ENCODE measurements at regions not wholly inside any gene's neighbourhood (a gene's known extent, or its start where the extent isn't known, plus 50 kb on each side); places are given as distances from the start of the nearest gene placed in this dataset.

- no peak overlapping the region for H3K4me2 ChIP-seq (ENCODE audit: insufficient read depth, low read length)
- TF ChIP-seq CEBPZ (IDR thresholded peaks at IDR 0.05; ENCODE audit: borderline replicate concordance, low read depth, low read length) (no peak), ZNF134 (CRISPR knock-in tag; conservative IDR thresholded peaks at IDR 0.05) (no peak), ZNF561 (CRISPR knock-in tag; conservative IDR thresholded peaks at IDR 0.05) (no peak), ZNF23 (CRISPR knock-in tag; IDR thresholded peaks at IDR 0.05) (no peak), TARDBP (IDR thresholded peaks at IDR 0.05) (no peak)
- H3K27me3 ChIP-seq (ENCODE audit: control insufficient read depth in 2 of 2, insufficient read depth in 2 of 2, low read length in 2 of 2): no peaks in the 10 kb centered on the region
- H3K79me2 ChIP-seq (ENCODE audit: control insufficient read depth, insufficient read depth, low read length): no peaks in the 10 kb centered on the region
- no peaks in the 10 kb centered on the region for H3K9me1 ChIP-seq (ENCODE audit: control insufficient read depth, insufficient read depth, low read length)
- H3K4me1 ChIP-seq (replicated peaks in 1 of 2; ENCODE audit: control insufficient read depth in 2 of 2, insufficient read depth in 2 of 2, low read length in 2 of 2): no peaks in the 10 kb centered on the region
- no peak overlapping the region for H3K27ac ChIP-seq (ENCODE audit: extremely low read depth, low read depth, low read length)
- BruUV-seq (replicated peaks): no TSS peak
- intact Hi-C loops (cut with micrococcal nuclease): no loop called here
- CTCF ChIA-PET (ENCODE audit: low intra/inter-chr PET ratio): no interaction called here
- in situ Hi-C loops (cut with MboI): no loop called here
- no peaks in the 10 kb centered on the region; the same call in 1 of the 2 replicates for H3K9me3 ChIP-seq (replicated peaks; ENCODE audit: control insufficient read depth, insufficient read depth, low read depth, low read length)
- no peak for FAIRE-seq
- no peak overlapping the region for H3K4me3 ChIP-seq
- H2AFZ ChIP-seq (ENCODE audit: low read depth, low read length): no peak overlapping the region
- no peak for ATAC-seq
- no peaks in the 10 kb centered on the region for H4K20me1 ChIP-seq (replicated peaks; ENCODE audit: control insufficient read depth, insufficient read depth, low read length)
- DNase-seq (ENCODE audit: extremely low read depth in 1 of 4, low spot score in 3 of 4): no peak
- no peaks in the 10 kb centered on the region for H3K36me3 ChIP-seq (ENCODE audit: control insufficient read depth, insufficient read depth, low read length)
- POLR2A ChIA-PET: no interaction called here
- no peak overlapping the region for H3K9ac ChIP-seq (ENCODE audit: insufficient read depth in 1 of 2, low read depth in 2 of 2, low read length in 2 of 2)
Measured at GRCh38 chr6:134560019-134560418, 242.1 kb upstream of the SGK1 start.
